ENCODE measurements at regions not wholly inside any gene's neighbourhood (a gene's known extent, or its start where the extent isn't known, plus 50 kb on each side); places are given as distances from the start of the nearest gene placed in this dataset.
"Not testable (repeated sequence)": the region's sequence is repeated elsewhere in the genome, so short reads cannot be mapped to it uniquely, and the experiment has no call there.

GRCh38 chr6:74467533-74468215 is 738.2 kb downstream of the COL12A1 start:
- DNase-seq, result no peak

GRCh38 chr6:74466572-74466971 is 739.3 kb downstream of the COL12A1 start:
- DNase-seq, result no peak

GRCh38 chr6:74459260-74459659 is 746.6 kb downstream of the COL12A1 start:
- DNase-seq, result no peak

- DNase-seq, result no peak
Observed at GRCh38 chr6:74458536-74458935, 747.3 kb downstream of the COL12A1 start.

GRCh38 chr6:74455786-74456185 is 750.1 kb downstream of the COL12A1 start:
- DNase-seq, result no peak

- no peak for DNase-seq
Observed at GRCh38 chr6:74451953-74452352, 753.9 kb downstream of the COL12A1 start.

- DNase-seq, result no peak
Observed at GRCh38 chr6:74448850-74449249, 752.8 kb downstream of the CD109 start.

GRCh38 chr6:74447013-74447412 is 751.0 kb downstream of the CD109 start:
- DNase-seq, result no peak

GRCh38 chr6:74439123-74439811 is 743.3 kb downstream of the CD109 start:
- no peak for DNase-seq

GRCh38 chr6:74438395-74438794 is 742.4 kb downstream of the CD109 start:
- not testable (repeated sequence) for DNase-seq

- DNase-seq, result no peak
Observed at GRCh38 chr6:74434171-74434570, 738.2 kb downstream of the CD109 start.

- DNase-seq, result no peak
Observed at GRCh38 chr6:74431873-74432580, 736.0 kb downstream of the CD109 start.

- DNase-seq, result no peak
Observed at GRCh38 chr6:74420221-74420620, 724.2 kb downstream of the CD109 start.

GRCh38 chr6:74415056-74415455 is 719.1 kb downstream of the CD109 start:
- DNase-seq, result no peak

- DNase-seq, result no peak
Observed at GRCh38 chr6:74410630-74411029, 714.6 kb downstream of the CD109 start.

GRCh38 chr6:74409447-74409846 is 713.4 kb downstream of the CD109 start:
- no peak for DNase-seq

GRCh38 chr6:74408844-74409243 is 712.8 kb downstream of the CD109 start:
- no peak for DNase-seq

GRCh38 chr6:74404366-74404765 is 708.4 kb downstream of the CD109 start:
- no peak for DNase-seq

- DNase-seq, result no peak
Observed at GRCh38 chr6:74402781-74403180, 706.8 kb downstream of the CD109 start.

GRCh38 chr6:74378437-74378836 is 682.4 kb downstream of the CD109 start:
- not testable (repeated sequence) for DNase-seq

GRCh38 chr6:74369556-74369993 is 673.6 kb downstream of the CD109 start:
- DNase-seq, result no peak

- DNase-seq, result no peak
Observed at GRCh38 chr6:74368746-74369145, 672.7 kb downstream of the CD109 start.

GRCh38 chr6:74366634-74367033 is 670.6 kb downstream of the CD109 start:
- DNase-seq, result no peak

GRCh38 chr6:74362391-74362790 is 666.4 kb downstream of the CD109 start:
- no peak for DNase-seq

Data from NCI-H187 treated with DMSO at 0.1 percent for 48 hours (cell line).